GM19438 (cell line): ENCODE measurements at regions not wholly inside any gene's neighbourhood (a gene's known extent, or its start where the extent isn't known, plus 50 kb on each side); places are given as distances from the start of the nearest gene placed in this dataset.
"Not testable (repeated sequence)": the region's sequence is repeated elsewhere in the genome, so short reads cannot be mapped to it uniquely, and the experiment has no call there.

Experiments
- ATAC-seq: cut with Tn5 transposase; IDR thresholded peaks from one replicate; pipeline ENCODE4 v1.9.1; 2021; ENCODE audit warnings: low read depth; ENCODE audit not compliant: unreplicated experiment

DNA sequence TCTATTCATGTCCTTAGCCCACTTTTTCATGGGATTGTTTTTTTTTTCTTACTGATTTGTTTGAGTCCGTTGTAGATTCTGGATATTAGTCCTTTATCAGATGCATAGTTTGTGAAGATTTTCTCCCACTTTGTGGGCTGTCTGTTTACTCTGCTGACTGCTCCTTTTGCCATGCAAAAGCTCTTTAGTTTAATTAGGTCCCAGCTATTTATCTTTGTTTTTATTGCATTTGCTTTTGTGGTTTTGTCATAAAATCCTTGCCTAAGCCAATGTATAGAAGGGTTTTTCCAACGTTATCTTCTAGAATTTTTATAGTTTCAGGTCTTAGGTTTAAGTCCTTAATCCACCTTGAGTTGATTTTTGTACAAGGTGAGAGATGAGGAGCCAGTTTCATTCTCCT is 358.9 kb downstream of the ADAMTS20 start:
- ATAC-seq = not testable (repeated sequence)

DNA sequence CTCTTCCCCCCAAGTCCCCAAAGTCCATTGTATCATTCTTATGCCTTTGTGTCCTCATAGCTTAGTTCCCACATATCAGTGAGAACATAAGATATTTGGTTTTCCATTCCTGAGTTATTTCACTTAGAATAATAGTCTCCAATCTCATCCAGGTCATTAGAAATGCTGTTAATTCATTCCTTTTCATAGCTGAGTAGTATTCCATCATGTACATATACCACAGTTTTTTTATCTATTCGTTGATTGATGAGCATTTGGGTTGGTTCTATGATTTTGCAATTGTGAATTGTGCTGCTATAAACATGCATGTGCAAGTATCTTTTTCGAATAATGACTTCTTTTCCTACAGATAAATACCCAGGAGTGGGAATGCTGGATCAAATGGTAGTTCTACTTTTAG is 359.6 kb downstream of the ADAMTS20 start:
- ATAC-seq = not testable (repeated sequence)

- no peak for ATAC-seq
Measured at GRCh38 chr12:43180242-43180641, 371.8 kb downstream of the ADAMTS20 start.

- ATAC-seq = no peak
Measured at GRCh38 chr12:43179486-43179885, 372.5 kb downstream of the ADAMTS20 start.

DNA sequence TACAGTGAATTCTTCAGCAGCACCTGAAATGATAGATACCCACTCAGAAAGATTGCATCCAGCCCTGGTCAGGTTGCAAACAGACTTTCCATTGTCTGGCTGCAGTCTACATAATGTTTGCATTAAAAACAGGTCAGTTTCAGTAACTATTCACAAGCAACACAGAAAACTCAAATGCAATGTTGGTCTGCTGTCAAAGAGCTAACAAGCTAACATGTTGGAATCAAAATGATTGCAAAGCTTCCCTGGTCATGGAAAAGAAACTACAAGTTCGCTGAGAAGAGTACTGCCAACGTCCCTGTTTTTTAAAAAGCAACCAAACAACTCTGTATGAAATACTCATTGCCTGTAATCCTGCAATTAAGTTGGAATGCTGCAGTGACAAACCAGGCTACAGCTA is 374.7 kb downstream of the ADAMTS20 start:
- no peak for ATAC-seq

- ATAC-seq = no peak
Measured at GRCh38 chr12:43169115-43169681, 382.8 kb downstream of the ADAMTS20 start.

- ATAC-seq = no peak
Measured at GRCh38 chr12:43167691-43168090, 384.3 kb downstream of the ADAMTS20 start.

DNA sequence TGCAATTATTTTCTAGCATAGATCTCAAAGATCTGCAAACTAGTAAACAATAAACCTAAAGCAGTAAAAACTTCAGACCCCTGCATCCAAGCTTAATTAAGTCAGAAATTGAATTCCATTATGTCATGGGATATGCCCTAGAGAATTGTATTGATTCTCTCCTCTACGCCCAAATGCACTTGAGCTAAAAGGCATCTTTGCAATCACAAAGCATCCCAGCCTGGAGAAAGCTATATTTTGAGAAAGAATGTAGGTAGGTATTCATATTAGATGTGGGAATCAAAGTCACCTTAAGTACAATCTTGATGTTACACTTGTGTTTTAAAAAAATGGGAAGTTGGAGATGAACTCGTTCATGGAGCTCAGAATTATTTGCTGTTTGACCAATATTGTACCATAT is 386.7 kb downstream of the ADAMTS20 start:
- no peak for ATAC-seq

DNA sequence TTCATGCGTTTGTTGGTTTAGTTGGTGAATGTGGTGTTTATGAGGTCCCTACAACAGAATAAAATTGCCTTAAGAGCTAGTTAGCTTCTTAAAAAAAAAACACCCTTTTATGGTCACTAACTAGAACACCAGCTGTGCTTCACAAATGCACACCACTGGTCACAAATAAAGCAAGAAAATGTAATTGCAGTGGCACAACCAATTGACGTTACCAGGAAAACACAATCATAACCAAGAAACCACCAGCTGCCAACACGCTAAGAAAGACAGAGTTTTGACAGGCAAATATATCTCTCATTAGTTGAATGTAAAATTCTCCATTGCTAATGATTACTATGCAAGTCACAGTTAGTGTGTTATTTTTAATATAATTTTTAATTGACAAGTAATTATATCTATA is 389.9 kb downstream of the ADAMTS20 start:
- no peak for ATAC-seq

DNA sequence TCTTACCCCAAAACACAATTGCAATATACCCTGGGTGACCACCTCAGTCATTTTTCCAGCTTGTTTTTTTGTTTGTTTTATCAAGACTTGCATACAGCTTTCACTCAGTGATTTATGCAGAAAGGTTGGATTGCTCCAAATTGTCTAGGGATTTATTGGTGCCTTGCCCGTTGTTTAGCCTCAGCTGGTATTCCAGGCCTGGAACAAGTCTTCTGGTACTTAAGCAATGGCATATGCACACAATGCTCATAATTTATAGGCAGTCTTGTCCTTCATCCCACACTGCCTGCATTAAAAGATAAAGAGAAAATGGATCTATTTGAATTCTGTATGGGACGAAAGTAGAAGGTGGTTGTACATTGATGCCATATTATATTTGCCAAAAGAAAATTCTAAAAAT is 392.5 kb downstream of the ADAMTS20 start:
- ATAC-seq = no peak

DNA sequence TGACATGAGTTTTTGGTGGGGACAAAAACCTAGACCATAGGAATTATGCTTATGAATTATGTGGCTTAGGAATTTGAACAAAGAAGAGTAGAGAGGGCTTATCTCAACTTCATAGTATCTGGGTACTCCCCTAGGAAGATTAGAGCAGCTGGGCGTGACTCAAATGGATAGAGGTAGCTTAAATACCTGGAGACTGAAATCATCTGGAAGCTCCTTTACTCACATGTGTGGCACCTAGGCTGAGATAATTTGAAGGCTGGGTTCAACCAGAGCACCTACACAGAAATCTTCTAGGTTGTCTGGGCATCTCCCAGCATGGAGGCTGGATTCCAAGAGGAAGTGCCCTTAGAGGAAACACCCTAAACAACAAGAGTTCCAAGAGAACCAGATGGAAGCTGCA is 393.9 kb downstream of the ADAMTS20 start:
- ATAC-seq = no peak

DNA sequence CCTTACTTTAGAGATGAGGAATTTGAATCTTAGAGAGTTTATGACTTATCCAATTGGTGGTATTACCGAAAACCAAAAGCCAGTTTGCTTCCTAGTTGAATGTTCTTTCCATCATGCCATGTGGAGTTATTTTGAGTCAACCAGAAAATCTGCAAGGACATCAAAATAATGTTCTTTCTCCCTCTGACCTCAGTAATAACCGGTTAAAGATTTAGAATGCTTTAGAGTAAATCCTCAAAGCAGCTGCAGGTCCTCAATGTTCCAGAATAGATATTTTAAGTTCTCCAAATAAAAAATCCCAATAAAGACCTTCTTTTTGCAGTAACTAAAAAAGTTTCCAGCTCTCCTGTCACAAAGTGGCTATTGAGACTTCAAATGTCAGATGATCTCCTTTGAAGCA is 396.6 kb downstream of the ADAMTS20 start:
- ATAC-seq = no peak

- no peak for ATAC-seq
Measured at GRCh38 chr12:43154498-43155045, 397.4 kb downstream of the ADAMTS20 start.

- ATAC-seq = no peak
Measured at GRCh38 chr12:43151441-43151981, 400.5 kb downstream of the ADAMTS20 start.

GRCh38 chr12:43148691-43149090 is 403.3 kb downstream of the ADAMTS20 start:
- no peak for ATAC-seq

DNA sequence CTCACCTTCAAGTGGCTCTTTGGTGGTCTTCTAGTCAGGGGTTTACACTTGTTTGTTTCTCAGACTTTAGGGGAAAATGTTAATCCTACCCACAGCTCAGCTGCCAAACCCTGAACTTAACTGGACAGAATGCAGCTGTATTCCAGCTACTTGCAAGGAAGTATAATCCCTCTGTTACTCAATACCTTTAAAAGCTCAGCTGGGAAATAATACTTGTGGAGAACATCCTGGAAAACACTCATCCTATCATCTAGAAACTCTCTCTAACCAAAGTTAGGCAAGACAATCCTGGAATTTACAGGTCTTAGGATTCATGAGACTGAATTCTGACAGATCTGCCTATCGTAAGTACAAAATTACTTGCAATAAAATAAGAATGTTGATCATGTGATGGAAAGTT is 404.1 kb downstream of the ADAMTS20 start:
- ATAC-seq = no peak

DNA sequence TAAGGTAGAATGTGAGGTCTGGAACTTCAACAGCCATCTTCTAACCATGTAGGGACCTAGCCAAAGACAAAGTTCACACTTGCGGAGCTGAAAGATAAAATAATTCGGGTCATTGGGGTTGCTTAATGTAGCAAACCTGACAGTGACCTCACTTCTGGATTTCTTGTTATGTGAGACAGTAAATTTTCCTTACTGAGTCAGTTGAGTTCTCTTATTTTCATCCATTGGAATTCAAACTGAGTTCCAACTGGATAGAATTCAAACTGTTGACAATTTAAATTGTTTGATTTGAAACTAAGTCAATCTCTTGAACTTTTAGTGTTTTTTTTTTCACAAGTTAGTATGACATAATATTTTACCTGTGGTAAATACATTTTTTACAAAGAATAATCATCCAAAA is 406.5 kb downstream of the ADAMTS20 start:
- ATAC-seq = no peak

DNA sequence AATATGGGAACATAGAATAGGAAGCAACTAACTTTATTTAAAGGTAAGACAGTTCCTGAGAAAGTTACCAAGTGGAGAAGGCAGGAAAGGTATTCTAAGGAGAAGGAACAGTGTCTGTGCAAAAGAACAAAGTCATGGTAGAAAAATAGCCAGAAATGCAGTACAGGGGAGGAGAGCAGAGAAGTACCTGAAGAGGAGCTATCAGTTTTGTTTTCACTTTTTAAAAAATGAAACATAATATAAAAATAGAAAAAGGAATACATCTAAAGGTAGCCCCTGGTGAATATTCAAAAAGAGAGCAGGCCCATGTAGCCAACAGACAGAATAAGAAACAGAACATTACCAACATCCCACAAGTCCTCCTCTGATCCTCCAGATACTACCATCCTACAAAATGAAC is 408.7 kb downstream of the ADAMTS20 start:
- no peak for ATAC-seq

GRCh38 chr12:43132291-43132690 is 419.7 kb downstream of the ADAMTS20 start:
- ATAC-seq = no peak

- ATAC-seq = no peak
Measured at GRCh38 chr12:43131301-43131700, 420.7 kb downstream of the ADAMTS20 start.

- no peak for ATAC-seq
Measured at GRCh38 chr12:43127886-43128549, 424.0 kb downstream of the ADAMTS20 start.
